Lower lobe of right lung (tissue), 2 donors: ENCODE measurements at regions not wholly inside any gene's neighbourhood (a gene's known extent, or its start where the extent isn't known, plus 50 kb on each side); places are given as distances from the start of the nearest gene placed in this dataset.

Experiments
- ATAC-seq, 2 donors: fragments of 200-7000 bp; cut with Tn5 transposase; one replicate each; pipeline ENCODE4 v1.9.1; 2020 to 2022; ENCODE audit warnings: mild to moderate bottlenecking in 2 of 2, moderate library complexity in 2 of 2
- DNase-seq: peaks from one replicate; pipeline ENCODE4 v3.0.0-alpha.2; 2020
- H3K27ac ChIP-seq: fragments of 200-600 bp; one replicate; pipeline ENCODE4 v1.8.0; 2022
- H3K27me3 ChIP-seq: fragments of 200-600 bp; one replicate; pipeline ENCODE4 v1.8.0; 2022; ENCODE audit warnings: low read depth
- H3K36me3 ChIP-seq: fragments of 200-600 bp; one replicate; pipeline ENCODE4 v1.8.0; 2022; ENCODE audit warnings: mild to moderate bottlenecking
- H3K4me1 ChIP-seq: fragments of 200-600 bp; one replicate; pipeline ENCODE4 v1.8.0; 2022
- H3K4me3 ChIP-seq: fragments of 200-600 bp; one replicate; pipeline ENCODE4 v1.8.0; 2022; ENCODE audit warnings: mild to moderate bottlenecking
- H3K9me3 ChIP-seq: fragments of 200-600 bp; one replicate; pipeline ENCODE4 v1.8.0; 2022
- intact Hi-C: fragments of 100-400 bp; cut with DNase I; formaldehyde crosslinking; loops from one replicate; pipeline ENCODE4 v1.11.0; 2022
- TF ChIP-seq, protein P1 (sequence below): fragments of 200-600 bp; IDR thresholded peaks from one replicate; pipeline ENCODE4 v1.8.0; 2022; ENCODE audit warnings: antibody characterized with exemption, mild to moderate bottlenecking
- donor health status: DM: no; HTN: yes; CAD: no; lungs with severe emphysema.

- TF ChIP-seq, protein P1, sequence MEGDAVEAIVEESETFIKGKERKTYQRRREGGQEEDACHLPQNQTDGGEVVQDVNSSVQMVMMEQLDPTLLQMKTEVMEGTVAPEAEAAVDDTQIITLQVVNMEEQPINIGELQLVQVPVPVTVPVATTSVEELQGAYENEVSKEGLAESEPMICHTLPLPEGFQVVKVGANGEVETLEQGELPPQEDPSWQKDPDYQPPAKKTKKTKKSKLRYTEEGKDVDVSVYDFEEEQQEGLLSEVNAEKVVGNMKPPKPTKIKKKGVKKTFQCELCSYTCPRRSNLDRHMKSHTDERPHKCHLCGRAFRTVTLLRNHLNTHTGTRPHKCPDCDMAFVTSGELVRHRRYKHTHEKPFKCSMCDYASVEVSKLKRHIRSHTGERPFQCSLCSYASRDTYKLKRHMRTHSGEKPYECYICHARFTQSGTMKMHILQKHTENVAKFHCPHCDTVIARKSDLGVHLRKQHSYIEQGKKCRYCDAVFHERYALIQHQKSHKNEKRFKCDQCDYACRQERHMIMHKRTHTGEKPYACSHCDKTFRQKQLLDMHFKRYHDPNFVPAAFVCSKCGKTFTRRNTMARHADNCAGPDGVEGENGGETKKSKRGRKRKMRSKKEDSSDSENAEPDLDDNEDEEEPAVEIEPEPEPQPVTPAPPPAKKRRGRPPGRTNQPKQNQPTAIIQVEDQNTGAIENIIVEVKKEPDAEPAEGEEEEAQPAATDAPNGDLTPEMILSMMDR: no peak
- Histone ChIP-seq H3K4me3 (no peak overlapping the region), H3K4me1 (no peaks in the 10 kb centered on the region), H3K36me3 (no peaks in the 10 kb centered on the region), H3K9me3 (no peaks in the 10 kb centered on the region), H3K27me3 (no peaks in the 10 kb centered on the region), H3K27ac (no peak overlapping the region)
- ATAC-seq: no peak
- intact Hi-C loops: no loop called here
- no peak for DNase-seq
Measured at GRCh38 chr1:119228335-119229080, 88.1 kb upstream of the WARS2 start.

- H3K4me3 ChIP-seq: no peak overlapping the region
- intact Hi-C loops: no loop called here
- TF ChIP-seq, protein P1: no peak
- H3K36me3 ChIP-seq: no peaks in the 10 kb centered on the region
- ATAC-seq (no peak), DNase-seq (no peak)
- no peaks in the 10 kb centered on the region for H3K27me3 ChIP-seq
- H3K9me3 ChIP-seq: no peaks in the 10 kb centered on the region
- no peak overlapping the region for H3K27ac ChIP-seq
- no peaks in the 10 kb centered on the region for H3K4me1 ChIP-seq
Measured at GRCh38 chr1:119235120-119235519, 94.7 kb upstream of the WARS2 start.

DNA sequence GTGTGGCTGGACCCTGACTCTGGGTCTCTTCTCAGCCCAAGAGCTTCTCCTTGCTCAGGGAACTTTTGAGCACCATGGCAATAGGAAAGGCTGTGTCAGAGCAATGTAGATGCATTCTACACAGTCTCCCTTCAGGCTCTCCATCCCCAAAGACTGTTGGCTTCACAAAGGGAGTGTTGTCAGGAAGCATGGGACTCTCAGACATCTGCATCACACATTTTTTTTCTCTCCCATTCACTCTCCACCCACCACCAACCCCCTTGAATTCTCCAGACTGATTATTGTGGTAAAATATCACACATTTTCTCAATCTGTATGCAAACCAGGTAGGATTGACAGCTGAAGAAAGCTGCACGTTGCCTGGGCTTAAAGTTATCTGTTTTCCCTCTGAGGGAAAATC, 105.4 kb upstream of the WARS2 start:
- intact Hi-C loops: no loop called here
- no peak for ATAC-seq
- H3K4me3 ChIP-seq: no peak overlapping the region

GRCh38 chr1:119249283-119249682, 108.8 kb upstream of the WARS2 start:
- TF ChIP-seq, protein P1: no peak
- Histone ChIP-seq H3K9me3 (no peaks in the 10 kb centered on the region), H3K27ac (no peak overlapping the region), H3K27me3 (no peaks in the 10 kb centered on the region), H3K4me1 (no peaks in the 10 kb centered on the region), H3K36me3 (no peaks in the 10 kb centered on the region), H3K4me3 (no peak overlapping the region)
- DNase-seq (no peak), ATAC-seq (no peak)
- intact Hi-C loops: no loop called here

More for the DNA sequence above, 105.4 kb upstream of the WARS2 start:
- DNase-seq: no peak
- Histone ChIP-seq H3K9me3 (no peaks in the 10 kb centered on the region), H3K36me3 (no peaks in the 10 kb centered on the region), H3K27me3 (no peaks in the 10 kb centered on the region), H3K4me1 (no peaks in the 10 kb centered on the region), H3K27ac (no peak overlapping the region)
- TF ChIP-seq, protein P1: no peak

- Histone ChIP-seq H3K27me3 (no peaks in the 10 kb centered on the region), H3K27ac (no peak overlapping the region), H3K4me1 (no peaks in the 10 kb centered on the region), H3K9me3 (no peaks in the 10 kb centered on the region), H3K36me3 (no peaks in the 10 kb centered on the region), H3K4me3 (no peak overlapping the region)
- intact Hi-C loops: no loop called here
- no peak for ATAC-seq
- TF ChIP-seq, protein P1: no peak
- DNase-seq: no peak
Measured at GRCh38 chr1:119250299-119250698, 109.8 kb upstream of the WARS2 start.
